ENCODE measurements at regions not wholly inside any gene's neighbourhood (a gene's known extent, or its start where the extent isn't known, plus 50 kb on each side); places are given as distances from the start of the nearest gene placed in this dataset.

DNA sequence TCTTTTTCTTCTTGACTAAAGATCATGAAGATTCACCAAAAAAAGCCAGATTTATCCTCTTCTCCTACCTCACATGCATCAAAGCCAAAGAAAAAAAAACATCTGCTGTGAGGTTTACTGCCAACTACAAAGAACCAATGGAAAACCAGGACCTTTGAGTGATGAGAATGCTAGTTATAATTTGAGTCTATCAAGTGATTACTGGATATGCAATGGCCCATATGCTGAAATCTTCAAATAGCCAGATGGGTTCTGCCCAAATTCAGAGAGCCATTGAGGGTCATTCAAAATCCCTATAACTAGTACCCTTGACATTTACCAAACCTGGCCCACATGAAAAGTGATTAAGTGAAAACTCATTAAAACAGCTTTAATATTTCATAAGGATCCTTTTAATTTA, 78.4 kb upstream of the ACO1 start:
- DNase-seq (ENCODE audit: low spot score), result no peak

DNA sequence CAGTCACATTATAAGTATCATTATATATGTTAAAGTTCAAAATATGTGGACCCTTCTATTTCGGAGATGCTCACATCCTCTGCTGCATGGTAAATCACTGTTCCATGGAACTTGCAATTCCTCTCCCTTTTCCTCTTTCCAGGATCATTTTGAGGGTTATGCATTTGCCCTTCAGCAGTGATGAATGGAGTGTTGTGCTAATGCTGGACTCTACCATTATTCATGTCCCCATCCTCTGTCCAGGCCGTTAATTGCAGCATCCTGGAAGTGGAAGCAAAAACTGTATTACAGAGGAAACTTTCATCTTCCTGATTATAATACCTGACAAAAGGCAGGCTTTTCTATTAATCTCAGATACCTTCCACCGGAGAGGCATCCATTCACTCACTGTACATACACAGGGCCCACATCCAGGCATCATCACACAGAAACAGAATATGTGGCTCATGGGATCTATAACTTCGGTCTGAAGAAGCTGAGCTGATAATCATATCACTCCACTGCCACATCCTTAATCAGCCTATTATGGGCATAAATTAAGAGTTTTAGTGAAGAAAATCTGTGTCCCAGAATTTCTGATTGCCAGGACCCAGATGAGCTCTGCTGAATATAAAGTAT, 65.0 kb upstream of the ACO1 start:
- DNase-seq (ENCODE audit: low spot score), result no peak

DNA sequence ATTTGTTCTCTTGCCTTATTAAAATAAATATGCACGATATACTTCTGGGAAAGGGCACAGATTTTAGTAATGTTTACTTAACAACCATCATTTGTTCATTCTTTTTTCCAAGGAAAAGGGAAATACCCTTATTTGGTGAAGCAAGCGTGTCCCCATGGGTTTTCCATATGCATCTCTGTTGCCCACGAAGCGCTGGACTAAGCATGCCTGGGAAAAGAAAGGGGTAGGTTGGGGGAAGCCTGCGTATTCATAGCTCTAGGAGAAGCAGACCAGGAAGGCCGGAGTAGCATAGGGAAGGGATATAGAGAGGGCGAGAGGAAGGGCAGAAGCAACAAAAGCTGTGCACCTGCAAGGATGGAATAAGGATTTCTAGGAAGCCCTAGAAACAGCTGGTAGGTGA, 61.8 kb upstream of the ACO1 start:
- DNase-seq (ENCODE audit: low spot score), result no peak

DNA sequence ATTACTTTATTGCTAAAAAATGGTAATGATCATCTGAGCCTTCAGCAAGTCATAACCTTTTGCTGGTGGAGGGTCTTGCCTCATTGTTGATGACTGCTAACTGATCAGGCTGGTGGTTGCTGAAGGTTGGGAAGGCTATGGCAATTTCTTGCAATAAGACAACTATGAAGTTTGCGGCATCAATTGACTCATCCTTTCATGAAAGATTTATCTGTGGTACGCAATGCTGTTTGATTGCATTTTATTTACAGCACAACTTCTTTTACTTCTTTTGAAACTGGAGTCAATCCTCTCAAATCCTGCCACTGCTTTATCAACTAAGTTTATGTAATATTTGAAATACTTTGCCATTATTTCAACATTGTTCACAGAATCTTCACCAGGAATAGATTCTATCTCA, 58.3 kb upstream of the ACO1 start:
- no peak for DNase-seq (ENCODE audit: low spot score)

DNA sequence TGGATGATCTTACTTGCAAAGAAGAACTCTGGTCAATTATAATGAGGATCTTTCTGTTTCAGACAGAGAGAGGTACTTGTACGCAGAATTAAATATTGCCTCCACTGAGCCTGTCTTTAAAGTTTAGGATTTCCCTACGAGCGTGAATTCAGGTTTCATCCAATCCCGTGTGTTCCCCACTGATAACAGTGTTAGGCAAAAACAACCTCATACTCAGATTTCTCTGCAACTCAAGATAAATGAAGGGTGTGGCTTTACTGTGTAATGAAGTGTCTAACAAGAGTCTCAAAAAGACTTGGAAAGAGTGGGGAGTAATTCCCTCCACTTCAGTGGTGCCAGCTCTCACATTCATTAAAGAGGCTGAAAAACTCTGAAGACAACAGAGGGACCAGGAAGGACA, 53.2 kb upstream of the ACO1 start:
- DNase-seq (ENCODE audit: low spot score), result no peak

DNA sequence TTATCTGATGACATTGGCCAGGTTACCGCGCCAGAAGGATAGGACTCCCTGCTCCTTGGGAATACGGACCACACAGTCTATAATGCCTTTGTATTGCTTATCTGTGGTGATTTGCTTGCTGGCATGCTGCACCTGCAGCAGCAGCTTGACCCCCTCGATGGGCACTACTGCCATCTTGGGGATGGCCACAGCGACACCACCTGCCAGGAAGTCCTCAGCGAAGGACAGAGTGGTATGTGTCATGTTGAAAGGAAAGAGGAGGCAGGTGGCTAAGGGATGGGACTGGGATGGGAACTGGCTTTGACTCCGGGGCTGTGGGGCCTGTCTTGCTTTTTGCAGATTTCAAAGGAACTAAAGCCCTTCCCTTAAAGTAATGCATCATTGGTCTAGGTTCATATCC, 50.3 kb upstream of the ACO1 start:
- no peak for DNase-seq (ENCODE audit: low spot score)

Data from AG08396 (cell line).